Tibial nerve (tissue), 4 donors: ENCODE measurements at regions not wholly inside any gene's neighbourhood (a gene's known extent, or its start where the extent isn't known, plus 50 kb on each side); places are given as distances from the start of the nearest gene placed in this dataset.

Experiments used
- DNase-seq, 2 donors: peaks; one replicate each; pipeline ENCODE4 v3.0.0-alpha.2; 2019; ENCODE audit warnings: low spot score in 2 of 2
- H3K27ac ChIP-seq, 4 donors: fragments of 200-600 bp; sonication (generic) in 3 of 4; one replicate each; pipeline ENCODE4 v1.5.1; 2017 to 2019; ENCODE audit warnings: mild to moderate bottlenecking in 1 of 4
- H3K27me3 ChIP-seq, 2 donors: fragments of 200-600 bp; sonication (generic) in 1 of 2; one replicate each; pipeline versions ENCODE4 v1.5.1 to v1.6.0; 2017 to 2019
- H3K36me3 ChIP-seq, 3 donors: fragments of 200-600 bp; sonication (generic); one replicate each; pipeline ENCODE4 v1.5.1; 2018 to 2019
- H3K4me1 ChIP-seq, 4 donors: fragments of 200-600 bp; sonication (generic) in 3 of 4; one replicate each; pipeline ENCODE4 v1.5.1; 2017 to 2019
- H3K4me3 ChIP-seq, 4 donors: fragments of 200-600 bp; sonication (generic) in 3 of 4; one replicate each; pipeline ENCODE4 v1.5.1; 2017 to 2019; ENCODE audit warnings: mild to moderate bottlenecking in 1 of 4, moderate library complexity in 1 of 4
- H3K9me3 ChIP-seq, 4 donors: fragments of 200-600 bp; sonication (generic) in 3 of 4; one replicate each; pipeline ENCODE4 v1.5.1; 2017 to 2019
- EP300 ChIP-seq, 2 donors: sonication (generic); formaldehyde crosslinking; IDR thresholded peaks; one replicate each; pipeline ENCODE4 v1.6.1; 2017; ENCODE audit warnings: antibody characterized with exemption in 2 of 2, mild to moderate bottlenecking in 1 of 2
- POLR2A ChIP-seq, 2 donors: fragments of 450-650 bp; IDR thresholded peaks; one replicate each; pipeline ENCODE4 v1.6.1; 2017; ENCODE audit warnings: antibody characterized with exemption in 2 of 2, mild to moderate bottlenecking in 2 of 2, moderate library complexity in 2 of 2
- WGBS, 2 donors: methylation state at CpG; one replicate each; pipeline ENCODE4 v1.1.5; 2018; 5-methylcytosine and 5-hydroxymethylcytosine counted together
- TF ChIP-seq, protein P1 (sequence below), 5 experiments: fragments of 200-600 bp in 3 of 5; fragments of 450-650 bp in 2 of 5; sonication (generic) in 3 of 5; IDR thresholded peaks; one replicate each; pipeline ENCODE4 v1.5.1; 2016 to 2019; ENCODE audit warnings: antibody characterized with exemption in 5 of 5, mild to moderate bottlenecking in 3 of 5, moderate library complexity in 2 of 5

DNA sequence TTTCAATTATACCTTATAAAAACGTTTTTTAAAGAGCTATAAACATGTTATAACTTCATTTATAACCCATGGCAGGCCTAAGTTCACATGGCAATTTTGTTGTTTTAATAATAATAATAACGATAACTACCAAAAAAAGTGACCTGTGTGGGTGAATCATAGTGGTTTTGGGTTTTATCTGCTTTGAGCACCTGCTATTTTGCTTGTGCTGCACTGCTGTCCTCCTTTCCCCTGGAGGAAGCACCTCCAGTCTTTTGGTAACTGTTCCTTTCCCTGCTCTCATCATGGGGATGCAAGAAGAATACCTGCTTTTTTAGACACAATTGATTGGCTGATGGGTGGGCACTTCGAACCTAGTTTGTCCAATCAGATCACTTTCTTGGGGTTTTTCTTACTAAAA is 388.0 kb upstream of the TBL1XR1 start:
- 57 to 70% methylated on average over 3 of the region's 3 CpGs for WGBS, 2 donors
- peaks cover 0 to 15% (median under 1%) of the 10 kb centered on the region in 4 donors for H3K4me1 ChIP-seq
- no peaks in the 10 kb centered on the region for H3K9me3 ChIP-seq
- no peaks in the 10 kb centered on the region for H3K36me3 ChIP-seq
- TF ChIP-seq EP300 (IDR thresholded peaks at IDR 0.05) (no peak), POLR2A (IDR thresholded peaks at IDR 0.05) (no peak)
- TF ChIP-seq, protein P1, sequence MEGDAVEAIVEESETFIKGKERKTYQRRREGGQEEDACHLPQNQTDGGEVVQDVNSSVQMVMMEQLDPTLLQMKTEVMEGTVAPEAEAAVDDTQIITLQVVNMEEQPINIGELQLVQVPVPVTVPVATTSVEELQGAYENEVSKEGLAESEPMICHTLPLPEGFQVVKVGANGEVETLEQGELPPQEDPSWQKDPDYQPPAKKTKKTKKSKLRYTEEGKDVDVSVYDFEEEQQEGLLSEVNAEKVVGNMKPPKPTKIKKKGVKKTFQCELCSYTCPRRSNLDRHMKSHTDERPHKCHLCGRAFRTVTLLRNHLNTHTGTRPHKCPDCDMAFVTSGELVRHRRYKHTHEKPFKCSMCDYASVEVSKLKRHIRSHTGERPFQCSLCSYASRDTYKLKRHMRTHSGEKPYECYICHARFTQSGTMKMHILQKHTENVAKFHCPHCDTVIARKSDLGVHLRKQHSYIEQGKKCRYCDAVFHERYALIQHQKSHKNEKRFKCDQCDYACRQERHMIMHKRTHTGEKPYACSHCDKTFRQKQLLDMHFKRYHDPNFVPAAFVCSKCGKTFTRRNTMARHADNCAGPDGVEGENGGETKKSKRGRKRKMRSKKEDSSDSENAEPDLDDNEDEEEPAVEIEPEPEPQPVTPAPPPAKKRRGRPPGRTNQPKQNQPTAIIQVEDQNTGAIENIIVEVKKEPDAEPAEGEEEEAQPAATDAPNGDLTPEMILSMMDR (IDR thresholded peaks at IDR 0.05): no peak
- no peak overlapping the region for H3K27ac ChIP-seq
- H3K4me3 ChIP-seq: no peak overlapping the region
- DNase-seq: no peak
- H3K27me3 ChIP-seq: no peaks in the 10 kb centered on the region

DNA sequence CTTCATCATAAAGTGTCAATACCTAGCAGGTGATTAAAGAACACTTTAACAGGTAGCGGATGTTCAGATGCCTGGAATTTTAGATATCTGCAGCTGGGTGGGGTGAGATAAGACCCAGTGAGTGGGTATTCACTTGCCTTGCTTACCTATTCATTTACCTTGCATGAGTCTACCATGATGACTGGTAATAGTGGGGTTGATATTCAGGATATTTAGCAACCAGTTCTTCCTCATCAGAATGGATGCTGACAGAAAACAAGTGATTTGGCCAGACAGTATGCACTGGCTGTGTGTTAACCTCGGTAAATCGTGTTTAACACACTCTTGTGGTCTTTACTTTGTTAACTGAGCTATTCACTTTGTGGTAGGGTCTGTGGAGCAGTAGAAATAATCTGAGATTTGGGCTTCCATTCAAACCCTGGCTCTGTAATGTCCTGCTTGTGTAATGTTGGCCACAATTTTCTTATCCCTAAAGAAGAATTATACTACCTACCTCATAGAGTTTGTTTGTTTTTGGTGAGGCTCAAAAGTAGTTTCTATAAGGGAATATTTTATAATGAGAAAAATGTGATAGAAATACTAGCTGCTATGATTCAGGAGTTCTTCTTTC is 391.9 kb upstream of the TBL1XR1 start:
- no peak for DNase-seq
- H3K27me3 ChIP-seq: no peaks in the 10 kb centered on the region
- no peaks in the 10 kb centered on the region for H3K36me3 ChIP-seq
- peak overlapping the region in 1 of 4 donors; percentile 48 for H3K27ac ChIP-seq
- 76 to 87% methylated on average over 3 of the region's 3 CpGs for WGBS, 2 donors
- no peak overlapping the region for H3K4me3 ChIP-seq
- H3K9me3 ChIP-seq: no peaks in the 10 kb centered on the region
- TF ChIP-seq EP300 (IDR thresholded peaks at IDR 0.05): no peak
- TF ChIP-seq POLR2A (IDR thresholded peaks at IDR 0.05): no peak
- TF ChIP-seq, protein P1 (IDR thresholded peaks at IDR 0.05): no peak
- peaks cover 0 to 47% (median 7%) of the 10 kb centered on the region in 4 donors for H3K4me1 ChIP-seq

DNA sequence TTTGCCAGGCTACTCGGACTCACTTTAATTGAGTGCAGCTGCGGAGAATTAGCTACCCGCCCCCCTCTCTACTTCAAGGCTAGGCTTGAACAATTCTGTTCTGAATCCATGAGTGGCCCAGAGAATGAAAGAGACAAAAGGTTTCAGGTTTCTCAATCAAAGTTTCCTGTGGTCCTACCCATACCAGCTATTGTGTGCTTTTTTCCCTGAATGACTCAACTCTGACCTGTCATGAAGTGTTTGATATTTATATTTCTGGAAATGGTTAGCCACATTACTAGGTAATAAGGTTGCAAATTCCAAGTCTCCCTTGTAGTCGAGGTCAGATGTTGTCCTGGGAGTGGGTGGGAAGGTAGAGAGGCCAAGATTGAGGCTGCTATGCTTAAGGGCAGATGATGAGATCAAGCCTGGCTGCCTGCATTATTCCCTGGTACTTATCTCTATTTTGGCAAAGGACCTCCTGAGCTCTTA is 392.7 kb upstream of the TBL1XR1 start:
- WGBS, 2 donors: 40 to 43% methylated on average over 4 of the region's 4 CpGs
- peak in 1 of 2 donors; percentile 30 for DNase-seq
- no peak overlapping the region for H3K4me3 ChIP-seq
- peak overlapping the region in 2 of 4 donors; percentile 48 to 74 for H3K27ac ChIP-seq
- no peaks in the 10 kb centered on the region for H3K27me3 ChIP-seq
- no peaks in the 10 kb centered on the region for H3K36me3 ChIP-seq
- peak in 1 of 2 donors; percentile 54 for TF ChIP-seq EP300 (IDR thresholded peaks at IDR 0.05)
- TF ChIP-seq, protein P1 (IDR thresholded peaks at IDR 0.05): no peak
- no peaks in the 10 kb centered on the region for H3K9me3 ChIP-seq
- H3K4me1 ChIP-seq: peaks cover 0 to 55% (median 7%) of the 10 kb centered on the region in 4 donors

DNA sequence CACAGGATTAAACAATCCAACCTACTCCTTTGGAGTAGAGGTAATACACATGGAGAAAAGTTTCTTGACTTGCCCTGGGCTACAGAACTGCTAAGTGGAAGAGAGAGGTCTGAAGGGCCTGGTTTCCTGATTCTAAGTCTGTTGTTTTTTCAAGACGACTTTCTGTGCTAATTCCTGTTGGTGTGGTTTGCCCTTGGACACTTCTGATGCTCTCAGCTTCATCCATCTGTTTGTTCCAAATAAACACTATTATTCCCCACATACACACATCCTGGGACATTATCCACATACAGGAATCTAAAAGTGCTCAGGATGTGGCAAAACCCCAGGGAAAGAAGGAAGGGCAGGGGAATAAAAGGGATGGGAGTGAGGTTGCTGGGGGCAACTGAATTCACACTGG is 393.5 kb upstream of the TBL1XR1 start:
- TF ChIP-seq EP300 (IDR thresholded peaks at IDR 0.05): no peak
- TF ChIP-seq, protein P1 (IDR thresholded peaks at IDR 0.05): no peak
- H3K36me3 ChIP-seq: no peaks in the 10 kb centered on the region
- peaks cover 0 to 63% (median 7%) of the 10 kb centered on the region in 4 donors for H3K4me1 ChIP-seq
- no peaks in the 10 kb centered on the region for H3K27me3 ChIP-seq
- H3K27ac ChIP-seq: peak overlapping the region in 2 of 4 donors; percentile 48 to 74
- 33 to 68% methylated on average over 1 of the region's 1 CpG for WGBS, 2 donors
- no peak for DNase-seq
- H3K9me3 ChIP-seq: no peaks in the 10 kb centered on the region
- H3K4me3 ChIP-seq: no peak overlapping the region

DNA sequence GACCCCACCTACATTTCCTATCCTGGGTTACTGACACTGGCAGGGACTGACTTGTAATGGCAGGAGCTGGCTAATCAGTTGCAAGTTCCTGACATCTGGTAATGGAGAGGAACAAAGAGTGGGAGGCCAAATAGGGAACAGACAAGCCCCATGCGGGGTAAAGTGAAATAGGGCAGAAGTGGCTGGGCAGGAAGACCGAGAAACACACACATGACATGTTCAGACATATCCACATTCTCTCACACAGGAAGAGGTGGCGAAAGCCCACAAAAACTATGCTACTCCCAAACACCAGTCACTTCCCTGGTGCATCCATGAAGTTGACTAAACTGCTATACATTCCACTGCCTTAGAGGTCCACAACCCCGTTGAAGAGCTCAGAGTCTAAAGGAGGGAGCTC is 394.1 kb upstream of the TBL1XR1 start:
- H3K36me3 ChIP-seq: no peaks in the 10 kb centered on the region
- peak in 1 of 2 donors; percentile 42 for DNase-seq
- no peaks in the 10 kb centered on the region for H3K27me3 ChIP-seq
- H3K4me1 ChIP-seq: peaks cover 0 to 69% (median 7%) of the 10 kb centered on the region in 4 donors
- no peak overlapping the region for H3K4me3 ChIP-seq
- peak in 1 of 2 donors; percentile 49 for TF ChIP-seq EP300 (IDR thresholded peaks at IDR 0.05)
- TF ChIP-seq, protein P1 (IDR thresholded peaks at IDR 0.05): no peak
- no peaks in the 10 kb centered on the region for H3K9me3 ChIP-seq
- peak overlapping the region in 2 of 4 donors; percentile 48 to 74 for H3K27ac ChIP-seq
- WGBS, 2 donors: 63 to 78% methylated on average over 4 of the region's 4 CpGs
